Caco-2 (cell line): ENCODE measurements at regions not wholly inside any gene's neighbourhood (a gene's known extent, or its start where the extent isn't known, plus 50 kb on each side); places are given as distances from the start of the nearest gene placed in this dataset.

Source experiments
- BruUV-seq: library from RNA; stranded (reverse); fragments of 400-500 nt; replicated peaks from 2 replicates; lab custom pipeline; 2021; lab: Mats Ljungman, UMichigan
- CTCF ChIA-PET: fragments of 300-600 bp; sonication (Branson Sonifier 250); formaldehyde crosslinking; loops from one replicate; lab custom pipeline; 2022; ENCODE audit warnings: antibody characterized with exemption; lab: Charles Lee
- POLR2A ChIA-PET: fragments of 300-600 bp; sonication (Branson Sonifier 250); formaldehyde crosslinking; loops from one replicate; lab custom pipeline; 2022; ENCODE audit warnings: antibody characterized with exemption; lab: Charles Lee
- DNase-seq, 2 experiments: peaks; one replicate each; pipeline versions ENCODE4 v3.0.0 to v3.0.0-alpha.2; 2020 to 2022
- H3K27me3 ChIP-seq: replicated peaks from 2 replicates; pipeline ENCODE4 v1.6.0; 2011; ENCODE audit warnings: low read length; ENCODE audit not compliant: control insufficient read depth, insufficient read depth
- H3K36me3 ChIP-seq: 2 replicates; pipeline ENCODE4 v1.5.1; 2011; ENCODE audit warnings: low read length; ENCODE audit not compliant: control insufficient read depth, insufficient read depth
- H3K4me1 ChIP-seq: fragments of 250-450 bp; sonication (Bioruptor Pico); 2 replicates; pipeline ENCODE4 v1.5.1; 2020; ENCODE audit warnings: mild to moderate bottlenecking
- H3K4me3 ChIP-seq: 2 replicates; pipeline ENCODE4 v1.5.1; 2011; ENCODE audit warnings: low read depth, mild to moderate bottlenecking, control low read depth, low read length
- H3K9me3 ChIP-seq: fragments of 250-450 bp; sonication (Bioruptor Pico); 2 replicates; pipeline ENCODE4 v1.5.1; 2020; ENCODE audit warnings: mild to moderate bottlenecking, moderate library complexity
- H3K27ac Mint-ChIP-seq: one replicate; pipeline ENCODE4 v1.8.0; 2022; ENCODE audit warnings: mixed read lengths; ENCODE audit not compliant: unreplicated experiment
- H3K27me3 Mint-ChIP-seq: one replicate; pipeline ENCODE4 v1.8.0; 2022; ENCODE audit warnings: mixed read lengths; ENCODE audit not compliant: insufficient read depth, unreplicated experiment
- H3K36me3 Mint-ChIP-seq: one replicate; pipeline ENCODE4 v1.8.0; 2022; ENCODE audit warnings: mild to moderate bottlenecking, mixed read lengths; ENCODE audit not compliant: insufficient read depth, unreplicated experiment
- H3K4me1 Mint-ChIP-seq: one replicate; pipeline ENCODE4 v1.8.0; 2022; ENCODE audit warnings: low read depth, mixed read lengths; ENCODE audit not compliant: unreplicated experiment
- H3K4me3 Mint-ChIP-seq: one replicate; pipeline ENCODE4 v1.8.0; 2022; ENCODE audit warnings: mild to moderate bottlenecking, moderate library complexity, mixed read lengths; ENCODE audit not compliant: unreplicated experiment
- H3K9me3 Mint-ChIP-seq: one replicate; pipeline ENCODE4 v1.8.0; 2022; ENCODE audit warnings: mixed read lengths; ENCODE audit not compliant: unreplicated experiment
- intact Hi-C: fragments of 100-400 bp; cut with micrococcal nuclease; formaldehyde crosslinking; loops from one replicate; pipeline ENCODE4 v1.10.0; 2022; ENCODE audit not compliant: unreplicated experiment
- TF ChIP-seq, protein P1 (sequence below), 2 experiments: fragments of 200-600 bp in 1 of 2; IDR thresholded peaks; 1 replicate in 1 of 2; 2 replicates in 1 of 2; pipeline versions ENCODE4 v1.5.1 to v1.8.0; 2011 to 2022; ENCODE audit warnings: antibody characterized with exemption in 1 of 2, control low read depth in 1 of 2, inconsistent platforms in 1 of 2, low read depth in 1 of 2, low read length in 1 of 2, mild to moderate bottlenecking in 1 of 2, moderate library complexity in 1 of 2; ENCODE audit not compliant: insufficient read depth in 1 of 2, severe bottlenecking in 1 of 2, unreplicated experiment in 1 of 2

DNA sequence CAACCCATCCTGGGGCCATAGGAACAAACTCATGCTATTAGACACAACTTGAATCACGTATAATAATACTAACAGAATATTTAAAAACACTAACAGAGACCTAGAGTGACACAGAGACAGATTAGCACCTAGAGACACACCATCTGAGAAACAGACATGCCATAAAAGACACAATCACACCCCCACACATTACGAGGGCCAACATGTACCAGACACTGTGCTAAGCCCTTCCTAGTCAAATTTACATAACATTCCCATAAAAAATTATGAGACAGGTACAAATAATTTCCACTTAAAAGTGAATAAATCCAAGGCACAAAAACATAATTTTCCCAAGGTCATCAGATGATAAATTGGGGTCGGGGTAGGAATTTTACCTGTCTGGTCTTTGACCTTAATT is 141.1 kb upstream of the PRSS16 start:
- H3K4me3 Mint-ChIP-seq, result no peak overlapping the region
- TF ChIP-seq, protein P1, sequence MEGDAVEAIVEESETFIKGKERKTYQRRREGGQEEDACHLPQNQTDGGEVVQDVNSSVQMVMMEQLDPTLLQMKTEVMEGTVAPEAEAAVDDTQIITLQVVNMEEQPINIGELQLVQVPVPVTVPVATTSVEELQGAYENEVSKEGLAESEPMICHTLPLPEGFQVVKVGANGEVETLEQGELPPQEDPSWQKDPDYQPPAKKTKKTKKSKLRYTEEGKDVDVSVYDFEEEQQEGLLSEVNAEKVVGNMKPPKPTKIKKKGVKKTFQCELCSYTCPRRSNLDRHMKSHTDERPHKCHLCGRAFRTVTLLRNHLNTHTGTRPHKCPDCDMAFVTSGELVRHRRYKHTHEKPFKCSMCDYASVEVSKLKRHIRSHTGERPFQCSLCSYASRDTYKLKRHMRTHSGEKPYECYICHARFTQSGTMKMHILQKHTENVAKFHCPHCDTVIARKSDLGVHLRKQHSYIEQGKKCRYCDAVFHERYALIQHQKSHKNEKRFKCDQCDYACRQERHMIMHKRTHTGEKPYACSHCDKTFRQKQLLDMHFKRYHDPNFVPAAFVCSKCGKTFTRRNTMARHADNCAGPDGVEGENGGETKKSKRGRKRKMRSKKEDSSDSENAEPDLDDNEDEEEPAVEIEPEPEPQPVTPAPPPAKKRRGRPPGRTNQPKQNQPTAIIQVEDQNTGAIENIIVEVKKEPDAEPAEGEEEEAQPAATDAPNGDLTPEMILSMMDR (IDR thresholded peaks at IDR 0.05; ENCODE audit: insufficient read depth in 1 of 2, low read depth in 1 of 2, low read length in 1 of 2, severe bottlenecking in 1 of 2, unreplicated experiment in 1 of 2), result no peak
- no peaks in the 10 kb centered on the region for H3K4me1 ChIP-seq
- ChIA-PET CTCF (no interaction called here), POLR2A (no interaction called here)
- H3K4me3 ChIP-seq, result no peak overlapping the region
- H3K36me3 ChIP-seq, result no peaks in the 10 kb centered on the region
- DNase-seq, result no peak
- H3K27me3 ChIP-seq, result no peaks in the 10 kb centered on the region
- peaks cover 5% of the 10 kb centered on the region for H3K9me3 ChIP-seq
- H3K4me1 Mint-ChIP-seq, result no peaks in the 10 kb centered on the region
- no peak overlapping the region for H3K27ac Mint-ChIP-seq
- no peaks in the 10 kb centered on the region for H3K36me3 Mint-ChIP-seq
- H3K9me3 Mint-ChIP-seq, result no peaks in the 10 kb centered on the region
- no TSS peak for BruUV-seq
- H3K27me3 Mint-ChIP-seq, result no peaks in the 10 kb centered on the region
- intact Hi-C loops, result no loop called here

DNA sequence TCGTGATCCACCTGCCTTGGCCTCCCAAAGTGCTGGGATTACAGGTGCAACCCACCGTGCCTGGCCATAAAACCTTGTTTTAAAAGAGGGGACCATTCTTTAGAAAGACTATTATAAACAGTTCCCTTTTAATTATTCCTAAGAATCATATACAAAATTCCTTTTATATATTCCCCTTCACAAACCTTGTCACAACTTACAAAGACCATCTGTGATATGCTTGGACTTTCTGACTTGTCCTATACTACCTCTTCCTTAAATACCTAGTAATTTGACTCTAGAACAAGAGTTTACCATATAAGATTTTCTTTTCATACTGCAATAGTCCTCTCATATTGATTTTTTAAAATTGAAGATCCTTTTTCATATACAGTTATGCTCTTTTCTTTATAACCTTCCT is 135.8 kb upstream of the PRSS16 start:
- peaks cover 14% of the 10 kb centered on the region for H3K9me3 ChIP-seq
- DNase-seq, result no peak
- no TSS peak for BruUV-seq
- Mint-ChIP-seq H3K36me3 (no peaks in the 10 kb centered on the region), H3K27me3 (no peaks in the 10 kb centered on the region), H3K4me3 (no peak overlapping the region), H3K9me3 (peaks cover 41% of the 10 kb centered on the region), H3K4me1 (no peaks in the 10 kb centered on the region), H3K27ac (no peak overlapping the region)
- no peaks in the 10 kb centered on the region for H3K36me3 ChIP-seq
- no peaks in the 10 kb centered on the region for H3K4me1 ChIP-seq
- no peak overlapping the region for H3K4me3 ChIP-seq
- CTCF ChIA-PET, result no interaction called here
- intact Hi-C loops, result no loop called here
- POLR2A ChIA-PET, result no interaction called here
- TF ChIP-seq, protein P1 (IDR thresholded peaks at IDR 0.05; ENCODE audit: insufficient read depth in 1 of 2, low read depth in 1 of 2, low read length in 1 of 2, severe bottlenecking in 1 of 2, unreplicated experiment in 1 of 2), result no peak
- no peaks in the 10 kb centered on the region for H3K27me3 ChIP-seq

DNA sequence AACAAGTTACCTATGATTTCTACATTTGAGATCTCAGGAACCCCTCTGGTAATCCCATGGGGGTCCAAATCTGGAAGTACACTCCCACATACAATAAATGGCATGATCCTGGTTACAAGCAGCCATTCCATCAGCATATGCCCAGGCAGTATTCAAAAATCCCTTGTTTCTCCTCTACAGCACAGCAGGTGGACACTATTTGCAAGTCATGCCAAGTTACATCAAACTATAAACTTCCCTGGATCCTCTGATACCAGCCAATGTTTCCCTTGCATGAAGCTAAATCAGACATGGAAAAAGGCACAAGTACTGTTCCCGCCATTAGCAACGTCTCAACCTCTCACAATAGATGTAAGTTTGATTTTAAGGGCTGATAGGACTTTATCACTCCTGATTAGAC is 134.5 kb upstream of the PRSS16 start:
- no TSS peak for BruUV-seq
- Mint-ChIP-seq H3K27ac (no peak overlapping the region), H3K36me3 (no peaks in the 10 kb centered on the region), H3K4me3 (no peak overlapping the region), H3K4me1 (no peaks in the 10 kb centered on the region), H3K9me3 (peaks cover 41% of the 10 kb centered on the region), H3K27me3 (no peaks in the 10 kb centered on the region)
- H3K27me3 ChIP-seq, result no peaks in the 10 kb centered on the region
- intact Hi-C loops, result no loop called here
- POLR2A ChIA-PET, result no interaction called here
- H3K36me3 ChIP-seq, result no peaks in the 10 kb centered on the region
- CTCF ChIA-PET, result no interaction called here
- no peak overlapping the region for H3K4me3 ChIP-seq
- no peaks in the 10 kb centered on the region for H3K4me1 ChIP-seq
- H3K9me3 ChIP-seq, result peaks cover 14% of the 10 kb centered on the region
- TF ChIP-seq, protein P1 (IDR thresholded peaks at IDR 0.05; ENCODE audit: insufficient read depth in 1 of 2, low read depth in 1 of 2, low read length in 1 of 2, severe bottlenecking in 1 of 2, unreplicated experiment in 1 of 2), result no peak
- no peak for DNase-seq
